ENCODE measurements at regions not wholly inside any gene's neighbourhood (a gene's known extent, or its start where the extent isn't known, plus 50 kb on each side); places are given as distances from the start of the nearest gene placed in this dataset.

GRCh38 chr6:140601021-140601808, 1226.8 kb upstream of the CITED2 start:
- DNase-seq = no peak
- Mint-ChIP-seq H3K4me1 (ENCODE audit: low read depth) (peaks cover 3% of the 10 kb centered on the region), H3K9me3 (no peaks in the 10 kb centered on the region), H3K4me3 (no peak overlapping the region), H3K27ac (no peak overlapping the region), H3K27me3 (peaks cover 10% of the 10 kb centered on the region), H3K36me3 (no peaks in the 10 kb centered on the region)
- intact Hi-C loops (cut with micrococcal nuclease) = no loop called here
- ChIA-PET POLR2A (no interaction called here), CTCF (no interaction called here)

- intact Hi-C loops (cut with micrococcal nuclease) = no loop called here
- DNase-seq = no peak
- Mint-ChIP-seq H3K36me3 (no peaks in the 10 kb centered on the region), H3K27me3 (peaks cover 14% of the 10 kb centered on the region), H3K27ac (no peak overlapping the region), H3K9me3 (no peaks in the 10 kb centered on the region), H3K4me3 (no peak overlapping the region), H3K4me1 (ENCODE audit: low read depth) (peaks cover 3% of the 10 kb centered on the region)
- ChIA-PET CTCF (no interaction called here), POLR2A (no interaction called here)
These were observed 1225.5 kb upstream of the CITED2 start for GRCh38 chr6:140599916-140600315.

GRCh38 chr6:140597181-140597580, 1222.7 kb upstream of the CITED2 start:
- H3K36me3 Mint-ChIP-seq = no peaks in the 10 kb centered on the region
- peaks cover 17% of the 10 kb centered on the region for H3K27me3 Mint-ChIP-seq
- H3K4me1 Mint-ChIP-seq (ENCODE audit: low read depth) = peaks cover 3% of the 10 kb centered on the region
- POLR2A ChIA-PET = no interaction called here
- H3K9me3 Mint-ChIP-seq = peaks cover 7% of the 10 kb centered on the region
- H3K4me3 Mint-ChIP-seq = no peak overlapping the region
- no peak for DNase-seq
- intact Hi-C loops (cut with micrococcal nuclease) = no loop called here
- H3K27ac Mint-ChIP-seq = no peak overlapping the region
- CTCF ChIA-PET = interaction anchor here (1.4 kb wide), 1 partner anchor 11 kb away, joined by 4 read pairs; no protein-coding TSS in a partner anchor

GRCh38 chr6:140594806-140595128, 1220.3 kb upstream of the CITED2 start:
- DNase-seq = no peak
- intact Hi-C loops (cut with micrococcal nuclease) = no loop called here
- H3K4me3 Mint-ChIP-seq = no peak overlapping the region
- H3K27ac Mint-ChIP-seq = no peak overlapping the region
- H3K36me3 Mint-ChIP-seq = no peaks in the 10 kb centered on the region
- peaks cover 15% of the 10 kb centered on the region for H3K27me3 Mint-ChIP-seq
- POLR2A ChIA-PET = no interaction called here
- H3K9me3 Mint-ChIP-seq = peaks cover 7% of the 10 kb centered on the region
- CTCF ChIA-PET = no interaction called here
- peaks cover 3% of the 10 kb centered on the region for H3K4me1 Mint-ChIP-seq (ENCODE audit: low read depth)

GRCh38 chr6:140592877-140593276, 1218.4 kb upstream of the CITED2 start:
- CTCF ChIA-PET = no interaction called here
- Mint-ChIP-seq H3K36me3 (no peaks in the 10 kb centered on the region), H3K4me3 (no peak overlapping the region), H3K4me1 (ENCODE audit: low read depth) (peaks cover 3% of the 10 kb centered on the region), H3K9me3 (peaks cover 7% of the 10 kb centered on the region), H3K27ac (no peak overlapping the region), H3K27me3 (peaks cover 10% of the 10 kb centered on the region)
- POLR2A ChIA-PET = no interaction called here
- DNase-seq = no peak
- intact Hi-C loops (cut with micrococcal nuclease) = no loop called here

- DNase-seq = no peak
- H3K36me3 Mint-ChIP-seq = no peaks in the 10 kb centered on the region
- H3K27me3 Mint-ChIP-seq = peaks cover 10% of the 10 kb centered on the region
- H3K4me1 Mint-ChIP-seq (ENCODE audit: low read depth) = peaks cover 18% of the 10 kb centered on the region
- H3K9me3 Mint-ChIP-seq = peaks cover 7% of the 10 kb centered on the region
- POLR2A ChIA-PET = no interaction called here
- no peak overlapping the region for H3K4me3 Mint-ChIP-seq
- intact Hi-C loops (cut with micrococcal nuclease) = no loop called here
- CTCF ChIA-PET = no interaction called here
- H3K27ac Mint-ChIP-seq = no peak overlapping the region
These were observed 1216.2 kb upstream of the CITED2 start for GRCh38 chr6:140590641-140591040.

- no peaks in the 10 kb centered on the region for H3K36me3 Mint-ChIP-seq
- H3K4me3 Mint-ChIP-seq = no peak overlapping the region
- H3K9me3 Mint-ChIP-seq = no peaks in the 10 kb centered on the region
- ChIA-PET CTCF (interaction anchor here (1.2 kb wide), 1 partner anchor 10 kb away, joined by 4 read pairs; no protein-coding TSS in a partner anchor), POLR2A (interaction anchor here (1.4 kb wide), 1 partner anchor 222 kb away, joined by 5 read pairs; no protein-coding TSS in a partner anchor)
- H3K27me3 Mint-ChIP-seq = peaks cover 10% of the 10 kb centered on the region
- peak; percentile 50 for DNase-seq
- intact Hi-C loops (cut with micrococcal nuclease) = loop anchor here (1.0 to 2.0 kb wide), 6 partner anchors 188 to 1212 kb away; partner anchors contain the start of gene CITED2
- H3K27ac Mint-ChIP-seq = peak overlapping the region; percentile 49
- H3K4me1 Mint-ChIP-seq (ENCODE audit: low read depth) = peaks cover 28% of the 10 kb centered on the region
These were observed 1212.1 kb upstream of the CITED2 start for GRCh38 chr6:140586426-140587061.

- H3K27me3 Mint-ChIP-seq = peaks cover 12% of the 10 kb centered on the region
- H3K4me1 Mint-ChIP-seq (ENCODE audit: low read depth) = peaks cover 23% of the 10 kb centered on the region
- no peaks in the 10 kb centered on the region for H3K36me3 Mint-ChIP-seq
- H3K9me3 Mint-ChIP-seq = no peaks in the 10 kb centered on the region
- H3K4me3 Mint-ChIP-seq = no peak overlapping the region
- no peak overlapping the region for H3K27ac Mint-ChIP-seq
- POLR2A ChIA-PET = no interaction called here
- intact Hi-C loops (cut with micrococcal nuclease) = no loop called here
- DNase-seq = peak; percentile 11
- CTCF ChIA-PET = no interaction called here
These were observed 1207.2 kb upstream of the CITED2 start for GRCh38 chr6:140581601-140582000.

- Mint-ChIP-seq H3K4me3 (no peak overlapping the region), H3K36me3 (no peaks in the 10 kb centered on the region), H3K27me3 (peaks cover 11% of the 10 kb centered on the region), H3K27ac (no peak overlapping the region), H3K4me1 (ENCODE audit: low read depth) (peaks cover 11% of the 10 kb centered on the region), H3K9me3 (no peaks in the 10 kb centered on the region)
- DNase-seq = no peak
- CTCF ChIA-PET = no interaction called here
- intact Hi-C loops (cut with micrococcal nuclease) = no loop called here
- POLR2A ChIA-PET = no interaction called here
These were observed 1205.5 kb upstream of the CITED2 start for GRCh38 chr6:140579918-140580317.

GRCh38 chr6:140576004-140576555, 1201.6 kb upstream of the CITED2 start:
- ChIA-PET CTCF (no interaction called here), POLR2A (no interaction called here)
- Mint-ChIP-seq H3K9me3 (no peaks in the 10 kb centered on the region), H3K27ac (no peak overlapping the region), H3K4me1 (ENCODE audit: low read depth) (peaks cover 3% of the 10 kb centered on the region), H3K36me3 (no peaks in the 10 kb centered on the region), H3K27me3 (peaks cover 13% of the 10 kb centered on the region), H3K4me3 (no peak overlapping the region)
- intact Hi-C loops (cut with micrococcal nuclease) = no loop called here
- no peak for DNase-seq

GRCh38 chr6:140572867-140573266, 1198.4 kb upstream of the CITED2 start:
- Mint-ChIP-seq H3K4me3 (no peak overlapping the region), H3K27ac (no peak overlapping the region), H3K27me3 (peaks cover 17% of the 10 kb centered on the region), H3K36me3 (no peaks in the 10 kb centered on the region), H3K4me1 (ENCODE audit: low read depth) (no peaks in the 10 kb centered on the region), H3K9me3 (no peaks in the 10 kb centered on the region)
- intact Hi-C loops (cut with micrococcal nuclease) = no loop called here
- POLR2A ChIA-PET = no interaction called here
- DNase-seq = no peak
- CTCF ChIA-PET = no interaction called here

GRCh38 chr6:140572129-140572528, 1197.7 kb upstream of the CITED2 start:
- CTCF ChIA-PET = no interaction called here
- Mint-ChIP-seq H3K4me1 (ENCODE audit: low read depth) (peaks cover 5% of the 10 kb centered on the region), H3K27ac (no peak overlapping the region), H3K4me3 (no peak overlapping the region), H3K27me3 (peaks cover 20% of the 10 kb centered on the region), H3K36me3 (no peaks in the 10 kb centered on the region), H3K9me3 (no peaks in the 10 kb centered on the region)
- intact Hi-C loops (cut with micrococcal nuclease) = no loop called here
- DNase-seq = no peak
- POLR2A ChIA-PET = no interaction called here

- Mint-ChIP-seq H3K27ac (no peak overlapping the region), H3K9me3 (no peaks in the 10 kb centered on the region), H3K27me3 (peaks cover 16% of the 10 kb centered on the region), H3K4me1 (ENCODE audit: low read depth) (peaks cover 5% of the 10 kb centered on the region), H3K4me3 (no peak overlapping the region), H3K36me3 (no peaks in the 10 kb centered on the region)
- no peak for DNase-seq
- CTCF ChIA-PET = interaction anchor here (0.6 kb wide), 1 partner anchor 12 kb away, joined by 3 read pairs; no protein-coding TSS in a partner anchor
- intact Hi-C loops (cut with micrococcal nuclease) = no loop called here
- POLR2A ChIA-PET = no interaction called here
These were observed 1196.7 kb upstream of the CITED2 start for GRCh38 chr6:140571145-140571544.
